ENCODE measurements at regions not wholly inside any gene's neighbourhood (a gene's known extent, or its start where the extent isn't known, plus 50 kb on each side); places are given as distances from the start of the nearest gene placed in this dataset.
"Not testable (repeated sequence)": the region's sequence is repeated elsewhere in the genome, so short reads cannot be mapped to it uniquely, and the experiment has no call there.

DNA sequence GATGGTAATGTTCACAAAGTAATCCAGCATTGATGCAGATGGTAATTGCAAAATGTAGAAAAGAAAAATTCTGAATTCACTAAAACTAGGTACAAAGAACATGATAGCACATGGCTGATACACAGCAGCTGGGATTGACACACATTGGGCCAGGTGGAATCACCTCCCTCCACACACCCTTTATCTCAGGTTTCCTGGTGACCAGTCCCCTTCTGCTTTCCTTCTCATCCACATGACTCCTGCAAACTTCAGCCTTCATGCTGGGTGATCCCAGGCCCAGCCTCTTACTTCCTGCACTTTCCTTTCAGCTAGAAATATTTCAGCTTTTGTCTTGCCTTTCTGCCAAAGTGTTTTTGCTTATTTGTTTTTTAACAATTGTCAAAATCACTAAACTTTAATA, 246.9 kb downstream of the LNPK start:
- DNase-seq = peak; percentile 32

DNA sequence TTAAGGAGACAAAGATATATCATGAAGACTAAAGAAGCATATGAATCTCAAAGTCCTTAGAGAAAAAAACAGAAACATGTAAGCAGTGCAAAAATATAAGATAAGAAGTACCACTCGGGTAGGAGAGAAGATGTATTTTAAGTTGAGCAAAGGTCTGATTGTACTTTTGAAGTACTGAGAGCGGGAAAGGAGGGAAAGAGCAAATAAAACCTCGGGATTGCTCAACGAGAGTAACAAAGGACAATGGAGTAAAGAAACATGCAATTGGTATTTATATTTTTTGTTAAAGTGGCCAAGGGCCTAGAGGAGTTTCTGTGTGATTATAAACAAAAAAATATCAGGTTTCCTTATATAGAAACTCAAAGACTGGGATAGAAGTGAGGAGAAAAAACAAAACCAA, 251.9 kb downstream of the LNPK start:
- no peak for DNase-seq

DNA sequence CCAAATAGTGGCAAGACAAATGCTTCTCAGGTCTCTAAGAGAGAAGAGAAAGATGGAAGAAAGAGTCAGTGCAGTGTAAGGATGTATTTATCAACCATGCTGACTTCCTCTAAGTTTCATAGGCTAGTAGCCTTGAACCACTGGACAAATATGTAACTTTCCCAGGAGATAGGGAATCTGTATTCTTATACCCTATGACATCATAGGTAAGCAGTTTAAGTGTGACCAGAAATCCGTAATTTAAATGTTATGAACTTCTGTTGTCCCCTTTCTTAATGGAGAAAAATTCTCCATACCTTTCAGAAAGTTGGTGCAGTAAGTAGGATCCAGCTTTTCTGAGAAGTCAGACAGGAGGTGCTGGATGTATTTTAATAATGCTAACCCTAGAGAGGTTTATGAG, 256.2 kb downstream of the LNPK start:
- DNase-seq = no peak

DNA sequence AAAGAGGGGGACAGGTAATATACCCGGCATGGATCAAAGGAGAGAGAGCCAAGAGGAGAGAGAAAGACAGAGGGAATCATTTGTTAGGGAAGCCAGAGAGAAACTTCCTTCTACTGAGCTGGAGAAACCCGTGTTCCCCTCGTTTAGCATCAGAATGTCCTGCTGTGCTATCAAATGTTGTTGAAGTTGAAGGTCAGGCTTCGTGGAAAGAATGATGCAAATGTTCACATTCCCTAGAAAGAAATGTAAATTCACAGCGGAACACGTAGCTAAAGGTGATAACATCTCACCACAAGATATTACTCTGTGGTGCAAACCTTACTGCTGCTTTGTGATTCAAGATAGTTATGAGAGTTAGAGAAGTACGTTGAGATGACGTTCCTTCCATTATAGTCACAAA, 258.1 kb downstream of the LNPK start:
- no peak for DNase-seq

DNA sequence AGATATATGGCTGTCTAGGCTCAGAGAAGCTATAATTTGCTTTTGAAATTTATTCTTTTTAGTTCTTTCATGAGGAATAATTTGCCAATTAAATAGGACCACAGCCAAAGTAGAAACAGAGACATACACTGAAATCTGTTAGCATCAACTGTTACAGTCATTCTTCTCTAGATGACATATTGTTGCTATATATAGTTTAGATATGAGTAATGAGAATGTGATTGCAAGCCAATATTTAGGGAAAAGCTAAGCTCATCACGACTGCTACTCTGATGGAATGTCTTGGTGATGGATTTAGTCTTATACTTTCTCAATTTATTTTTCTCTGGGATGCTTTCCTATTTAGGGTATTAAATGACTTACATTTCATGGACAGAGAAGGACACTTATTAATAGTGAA, 259.1 kb downstream of the LNPK start:
- no peak for DNase-seq

DNA sequence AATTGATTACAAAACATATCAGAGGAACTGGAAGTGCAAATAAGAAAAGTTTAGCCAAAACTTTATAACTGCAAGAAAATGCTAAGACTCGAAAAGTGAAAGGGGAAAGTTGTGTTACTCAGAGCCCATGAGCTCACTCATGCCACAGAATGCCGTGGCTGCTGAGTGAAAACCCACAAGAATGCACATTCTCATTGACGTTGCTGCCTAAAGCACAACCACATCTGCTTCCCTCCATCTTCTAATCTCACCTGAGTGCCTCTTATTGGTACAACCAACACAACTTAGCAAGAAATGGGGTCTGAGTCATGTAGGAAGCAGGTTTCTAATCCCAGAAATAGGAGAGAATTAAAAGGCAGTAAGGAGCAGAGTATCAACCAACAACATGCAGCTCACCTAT, 259.7 kb downstream of the LNPK start:
- no peak for DNase-seq

DNA sequence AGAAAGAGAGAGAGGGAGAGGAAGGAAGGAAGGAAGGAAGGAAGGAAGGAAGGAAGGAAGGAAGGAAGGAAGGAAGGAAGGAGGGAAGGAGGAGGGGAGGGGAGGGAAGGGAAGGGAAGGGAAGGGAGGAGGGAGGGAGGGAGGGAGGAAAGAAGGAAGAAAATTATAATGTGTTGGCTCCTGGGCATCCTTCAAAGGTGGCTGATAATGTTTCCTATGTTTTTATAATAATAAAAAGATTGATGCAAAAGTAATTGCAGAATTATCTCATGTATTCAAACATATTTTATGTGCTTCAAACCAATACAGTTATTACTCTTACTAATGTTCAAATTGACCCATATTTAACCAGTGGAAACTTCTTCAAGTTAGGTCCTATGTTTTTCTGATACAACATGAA, 260.9 kb downstream of the LNPK start:
- DNase-seq = no peak

DNA sequence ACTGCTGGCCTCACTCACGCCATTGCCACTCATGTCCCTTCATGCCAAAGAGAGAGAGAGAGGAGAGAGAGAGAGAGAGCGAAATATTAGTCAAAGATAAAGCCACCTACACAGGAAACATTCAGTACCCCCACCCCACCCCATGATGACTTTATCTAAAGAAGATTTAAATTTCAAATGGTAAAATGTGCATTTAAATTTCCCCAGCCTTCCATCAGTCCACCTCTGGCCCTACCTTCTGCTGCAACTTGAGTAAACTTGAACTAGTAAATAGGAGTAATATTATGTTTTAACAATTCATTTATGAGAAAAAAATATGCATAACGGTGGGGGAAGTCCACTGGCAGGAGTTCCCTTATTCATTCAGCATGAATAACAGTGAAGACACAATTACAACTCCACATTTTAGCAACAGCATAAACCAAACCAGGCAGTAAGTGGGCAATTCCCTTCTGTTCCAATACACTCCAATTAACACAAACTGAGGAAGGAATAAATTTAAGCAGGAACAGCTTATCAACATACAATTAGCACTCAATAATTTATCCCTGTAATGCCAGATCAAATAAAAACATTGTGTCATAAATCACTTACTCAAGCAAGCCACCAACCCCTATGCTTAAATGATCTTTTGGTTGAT, 264.2 kb downstream of the LNPK start:
- no peak for DNase-seq

DNA sequence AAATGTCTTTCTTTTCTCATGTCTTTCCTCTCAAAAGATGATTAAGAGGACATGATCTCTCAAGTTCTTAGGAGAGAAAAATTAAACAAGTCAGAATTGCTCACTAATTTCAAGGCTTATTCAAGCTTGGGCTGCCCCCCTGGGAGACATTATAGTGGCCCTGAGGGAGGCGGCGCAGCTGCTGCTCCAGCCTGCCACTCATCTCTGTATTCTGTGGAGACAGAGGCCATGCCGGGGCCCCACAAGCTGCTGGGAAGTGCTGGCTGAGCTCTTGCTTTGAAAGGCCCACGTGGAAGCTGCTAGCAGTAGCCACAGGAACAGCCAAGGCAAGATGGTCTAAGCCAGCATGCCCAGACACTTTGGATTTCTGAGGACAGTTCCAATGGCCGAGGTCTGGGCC, 267.4 kb downstream of the LNPK start:
- DNase-seq = peak; percentile 37

DNA sequence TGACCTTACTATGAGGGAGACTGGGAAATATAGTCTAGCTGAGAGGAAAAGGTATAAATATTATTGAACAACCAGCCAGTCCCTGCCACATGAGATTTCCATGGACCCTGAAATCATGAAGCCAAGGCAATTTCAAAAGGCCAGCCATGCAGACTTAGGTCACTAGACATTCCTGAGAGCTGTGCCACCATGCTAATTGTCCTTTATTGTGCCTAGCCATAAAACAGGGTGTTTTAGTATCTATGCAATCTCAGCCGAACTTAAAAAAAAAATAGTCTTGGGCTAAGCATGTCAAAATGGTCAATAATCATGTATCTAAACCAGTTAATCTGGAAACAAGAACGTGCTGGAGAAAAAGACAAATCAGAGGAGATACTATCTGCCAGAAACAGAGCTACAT, 269.5 kb downstream of the LNPK start:
- DNase-seq = no peak

DNA sequence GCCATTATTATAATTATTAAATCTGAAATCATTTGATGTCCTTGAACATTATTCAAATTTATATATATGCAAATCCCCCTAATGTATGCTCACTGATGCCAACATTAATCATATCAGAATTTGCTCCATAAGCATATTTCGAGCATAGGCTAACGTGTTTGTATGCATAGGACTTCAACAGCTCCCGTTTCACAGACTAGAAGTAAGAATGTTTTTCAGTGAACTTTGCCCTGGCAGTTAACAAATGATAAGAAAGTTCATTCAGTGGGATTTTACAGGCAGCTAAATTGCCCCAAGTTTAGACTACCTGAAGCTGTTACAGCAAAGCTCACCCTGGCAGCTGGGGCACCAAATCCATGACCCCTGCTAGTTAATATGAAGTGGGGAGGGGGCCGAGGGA, 272.0 kb downstream of the LNPK start:
- no peak for DNase-seq

DNA sequence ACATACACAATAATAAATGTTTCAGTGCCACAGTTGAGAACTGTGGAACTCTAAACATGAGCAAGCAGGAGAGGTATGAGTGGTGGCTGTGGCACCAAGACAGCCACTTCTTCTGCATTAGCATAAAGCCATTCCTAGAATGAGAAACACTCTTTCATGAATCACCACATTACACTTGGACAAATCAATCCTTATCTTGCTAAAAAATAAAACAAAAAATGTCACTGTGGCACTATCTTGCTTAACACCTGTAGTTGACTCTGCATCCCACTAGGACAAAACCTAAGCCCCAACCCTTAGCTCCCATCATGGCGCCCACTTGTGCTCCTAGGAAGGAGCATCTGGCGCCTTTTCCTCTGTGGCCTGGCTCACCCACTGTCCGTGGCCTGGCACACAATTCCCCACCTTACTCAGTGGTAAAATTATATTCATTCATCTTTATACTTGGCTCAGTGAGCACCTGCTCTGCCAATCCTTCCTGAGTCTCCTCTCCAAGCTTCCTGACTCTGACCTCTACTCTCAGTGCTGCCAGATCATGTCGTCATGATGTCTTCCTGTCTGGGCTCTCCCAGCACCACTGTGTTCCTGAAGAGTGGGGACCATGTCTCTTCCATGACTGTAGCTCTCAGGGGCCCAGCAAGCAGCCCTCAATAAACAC, 272.9 kb downstream of the LNPK start:
- no peak for DNase-seq

DNA sequence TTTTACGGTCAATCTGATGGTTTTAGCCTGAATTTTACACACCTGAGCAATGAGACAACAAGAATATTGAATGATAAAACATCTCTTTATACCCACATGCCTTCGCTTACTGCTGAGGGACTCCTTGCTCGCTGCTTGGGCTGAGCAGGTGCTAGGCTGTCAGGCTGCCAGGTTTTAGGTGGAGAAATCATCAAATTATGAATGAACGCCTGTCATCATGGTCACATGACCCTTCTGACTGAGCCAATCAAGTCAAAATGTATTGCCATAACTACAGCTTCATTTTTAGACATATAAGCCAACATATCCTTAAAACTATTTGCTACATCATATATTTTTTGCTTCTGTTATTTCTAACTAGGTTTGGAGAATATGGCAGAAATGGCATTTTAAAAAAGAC, 274.0 kb downstream of the LNPK start:
- no peak for DNase-seq

DNA sequence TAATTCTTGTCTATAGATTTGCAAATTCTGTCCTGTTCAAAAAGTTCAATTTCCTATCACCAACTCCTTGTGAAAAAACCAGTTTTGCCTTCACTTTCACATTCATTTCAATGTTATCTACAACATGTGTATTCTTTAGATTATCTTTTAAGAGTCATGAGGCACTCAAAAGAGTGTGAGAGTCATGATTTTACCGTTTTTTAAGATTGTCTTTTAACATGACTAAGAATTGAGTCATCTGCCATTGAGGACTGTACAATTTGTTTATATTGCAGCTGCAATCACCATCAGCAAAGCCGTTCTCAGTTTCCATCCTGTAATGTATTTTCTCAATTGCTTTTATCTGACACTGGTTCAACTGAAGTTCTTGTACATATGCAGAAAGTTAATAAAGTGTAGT, 275.8 kb downstream of the LNPK start:
- no peak for DNase-seq

DNA sequence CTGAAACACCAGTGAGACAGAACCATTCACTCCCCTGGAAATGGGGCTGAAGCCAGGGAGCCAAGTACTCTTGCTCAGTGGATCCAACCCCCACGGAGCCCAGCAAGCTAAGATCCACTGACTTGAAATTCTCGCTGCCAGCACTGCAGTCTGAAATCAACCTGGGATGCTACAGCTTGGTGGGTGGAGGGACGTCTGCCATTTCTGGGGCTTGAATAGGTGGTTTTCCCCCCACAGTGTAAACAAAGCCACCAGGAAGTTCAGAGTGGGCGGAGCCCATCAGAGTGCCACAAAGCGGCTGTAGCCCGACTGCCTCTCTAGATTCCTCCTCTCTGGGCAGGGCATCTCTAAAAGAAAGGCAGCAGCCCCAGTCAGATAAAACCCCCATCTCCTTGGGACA, 292.8 kb downstream of the LNPK start:
- DNase-seq = no peak

DNA sequence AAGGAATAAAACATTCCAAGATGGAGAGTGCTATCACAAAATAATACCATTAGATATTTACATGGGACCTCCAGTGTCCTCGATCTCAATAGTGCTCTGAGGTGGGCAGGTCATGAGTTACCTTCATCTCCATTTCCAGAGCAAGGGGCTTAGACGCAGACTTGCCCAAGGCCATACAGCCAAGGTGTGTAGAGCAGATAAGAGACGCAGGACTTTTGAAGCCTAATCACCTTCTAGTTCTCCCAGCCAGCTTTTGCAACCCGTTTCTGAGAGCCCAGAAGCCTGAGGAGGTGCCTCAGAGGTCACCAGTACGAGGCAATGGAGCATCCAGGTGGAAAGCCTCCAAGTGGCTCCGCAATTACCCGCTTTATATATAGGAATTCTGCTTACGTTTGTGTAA, 294.7 kb downstream of the LNPK start:
- DNase-seq = no peak

DNA sequence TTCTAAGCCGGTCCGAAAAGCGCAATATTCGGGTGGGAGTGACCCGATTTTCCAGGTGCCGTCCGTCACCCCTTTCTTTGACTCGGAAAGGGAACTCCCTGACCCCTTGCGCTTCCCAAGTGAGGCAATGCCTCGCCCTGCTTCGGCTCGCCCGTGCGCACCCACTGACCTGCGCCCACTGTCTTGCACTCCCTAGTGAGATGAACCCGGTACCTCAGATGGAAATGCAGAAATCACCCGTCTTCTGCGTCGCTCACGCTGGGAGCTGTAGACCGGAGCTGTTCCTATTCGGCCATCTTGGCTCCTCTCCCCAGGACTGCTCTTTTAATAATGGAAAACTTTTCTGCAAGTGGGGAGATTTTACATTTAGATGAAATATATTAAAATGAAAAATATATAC, 297.5 kb downstream of the LNPK start:
- DNase-seq = not testable (repeated sequence)

DNA sequence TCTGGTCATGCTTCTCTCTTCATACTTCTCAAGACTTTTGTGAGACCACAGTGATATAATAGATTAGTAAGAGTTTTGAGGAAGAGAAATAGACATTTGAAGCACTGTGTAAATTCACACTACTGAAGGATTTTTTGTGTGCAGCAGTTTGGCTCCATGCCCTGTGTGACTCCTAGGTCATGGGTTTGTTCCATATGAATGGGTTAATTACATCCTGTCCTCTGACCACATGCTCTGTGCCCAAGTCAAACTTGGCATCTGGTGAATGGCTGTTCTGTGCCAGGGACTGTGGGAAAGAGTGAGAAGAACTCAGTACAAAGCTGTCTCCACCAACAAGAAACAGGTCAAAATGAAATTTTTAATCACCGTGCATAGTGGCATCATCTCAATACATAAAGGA, 304.0 kb downstream of the LNPK start:
- peak; percentile 8 for DNase-seq

DNA sequence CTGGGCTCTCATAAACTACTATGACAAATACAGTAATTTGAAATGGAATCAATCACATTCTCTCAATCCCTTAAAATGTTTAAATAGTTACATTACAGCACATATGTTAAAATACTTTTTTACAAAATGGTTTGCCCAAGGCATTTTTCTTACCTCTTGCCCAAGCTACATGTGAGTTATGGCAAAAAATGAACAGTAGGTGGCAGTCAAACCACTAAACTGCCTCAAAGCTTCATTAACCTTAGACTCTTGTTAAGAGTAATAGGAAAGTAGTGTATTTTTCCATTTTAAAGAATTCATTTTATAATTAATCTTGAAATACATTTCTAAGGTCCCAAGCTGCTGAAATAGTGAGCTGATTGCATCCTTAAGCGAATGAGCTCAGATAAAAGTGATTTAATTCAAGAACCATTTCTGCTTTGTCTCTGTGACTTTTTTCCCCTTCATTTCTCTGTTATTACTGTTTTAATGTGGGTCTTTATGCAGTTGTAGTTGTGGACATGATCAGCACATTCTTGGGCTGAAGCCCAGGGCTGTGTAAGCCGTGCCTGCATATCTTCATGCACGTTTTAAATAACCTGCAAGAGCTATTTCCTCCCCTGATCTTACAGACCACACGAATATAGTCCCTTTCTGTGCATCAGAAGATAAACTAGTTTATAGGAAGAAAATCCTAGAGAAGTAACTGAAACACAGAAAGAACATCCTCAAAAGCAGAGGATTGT, 311.8 kb downstream of the LNPK start:
- DNase-seq = peak; percentile 10

DNA sequence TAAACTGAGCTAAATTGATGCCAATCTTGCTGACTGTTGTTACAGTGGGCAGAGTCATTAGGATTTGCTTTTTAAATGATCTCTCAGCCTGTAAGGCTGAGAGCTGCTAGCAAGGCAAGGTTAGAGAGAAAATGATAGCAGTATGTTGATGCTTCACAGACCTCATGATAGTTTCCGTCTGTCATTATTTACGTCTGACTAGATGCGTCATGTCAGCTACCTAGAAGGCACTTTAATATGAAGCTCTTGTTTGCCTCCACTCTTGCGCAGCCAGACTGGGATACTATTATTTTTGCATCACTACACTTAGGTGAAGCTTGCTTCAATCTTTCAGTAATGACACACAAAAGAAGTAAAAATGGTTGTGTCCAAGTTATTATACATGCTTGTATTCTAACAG, 313.8 kb downstream of the LNPK start:
- DNase-seq = no peak

DNA sequence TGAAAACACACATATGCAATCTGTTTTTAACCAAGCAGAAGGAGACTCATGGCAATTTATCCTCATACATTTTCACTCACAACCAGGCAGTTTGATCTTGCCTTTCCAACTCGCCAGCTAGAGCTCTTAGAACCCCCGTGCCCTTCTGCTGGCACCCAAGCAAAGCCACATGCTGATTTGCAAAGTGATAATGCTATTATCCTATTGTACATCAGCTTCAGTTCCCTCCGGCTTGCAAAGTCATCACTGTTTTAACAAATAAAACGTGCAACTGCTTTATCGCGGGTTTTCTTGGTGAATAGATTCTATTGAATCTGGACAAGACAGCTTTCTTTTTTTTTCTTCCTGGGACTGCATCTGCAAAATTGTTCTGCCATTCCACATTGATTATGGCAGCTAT, 314.6 kb downstream of the LNPK start:
- DNase-seq = no peak

DNA sequence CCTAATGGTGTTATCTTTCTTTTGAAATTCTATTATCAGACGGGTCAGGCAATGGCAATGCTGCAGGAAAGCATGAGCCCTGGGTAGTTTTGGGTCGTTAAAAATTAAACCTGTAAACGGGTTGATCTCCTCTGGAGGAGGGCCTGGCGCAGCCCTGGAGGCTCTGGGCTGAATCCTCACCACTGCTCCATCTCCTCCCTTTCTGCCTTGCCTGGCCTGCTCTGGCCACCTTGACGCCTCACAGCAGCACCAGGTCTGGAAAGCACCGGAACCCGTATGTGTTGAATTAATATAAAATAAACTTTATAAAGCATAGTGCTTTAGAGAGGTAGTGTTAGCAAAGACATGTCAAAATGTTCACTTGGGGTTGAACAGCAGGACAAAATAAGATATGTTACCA, 316.1 kb downstream of the LNPK start:
- DNase-seq = no peak

DNA sequence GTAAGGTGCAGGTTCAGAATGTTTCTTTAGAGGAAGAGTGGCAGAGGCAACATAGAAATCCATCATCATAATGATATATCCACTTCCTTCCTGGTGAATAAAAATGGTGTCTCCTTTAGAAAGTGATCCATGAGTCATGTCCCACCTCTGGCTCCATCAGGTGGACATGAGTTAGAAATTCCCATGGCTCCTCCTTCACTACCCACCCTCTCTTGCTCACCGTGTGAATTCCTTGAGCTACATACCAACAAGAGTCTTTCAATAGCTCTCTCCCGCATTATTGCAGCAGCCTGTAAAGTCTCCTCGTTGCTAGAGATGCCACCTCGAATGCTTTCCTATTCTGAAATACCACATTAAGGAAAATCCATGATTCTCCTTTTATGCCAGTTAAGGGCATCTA, 317.6 kb downstream of the LNPK start:
- no peak for DNase-seq

DNA sequence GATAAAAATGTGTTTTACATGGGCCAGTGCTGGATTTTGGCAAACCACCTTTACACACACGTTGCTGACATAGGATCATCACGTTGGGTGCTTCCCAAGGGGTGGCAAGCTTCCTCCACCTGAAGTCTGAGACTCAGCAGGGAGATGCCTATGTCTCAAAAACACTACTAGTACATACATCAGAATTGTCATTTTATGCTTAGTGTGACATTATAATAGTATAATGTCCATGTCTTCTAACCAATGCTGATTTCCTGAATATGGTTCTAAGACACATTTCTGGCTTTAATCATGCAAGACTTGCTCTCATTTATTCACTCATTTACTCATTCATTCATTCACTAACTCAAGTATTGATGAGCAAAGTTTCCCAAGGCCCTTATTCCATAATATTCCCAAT, 322.3 kb downstream of the LNPK start:
- no peak for DNase-seq

DNA sequence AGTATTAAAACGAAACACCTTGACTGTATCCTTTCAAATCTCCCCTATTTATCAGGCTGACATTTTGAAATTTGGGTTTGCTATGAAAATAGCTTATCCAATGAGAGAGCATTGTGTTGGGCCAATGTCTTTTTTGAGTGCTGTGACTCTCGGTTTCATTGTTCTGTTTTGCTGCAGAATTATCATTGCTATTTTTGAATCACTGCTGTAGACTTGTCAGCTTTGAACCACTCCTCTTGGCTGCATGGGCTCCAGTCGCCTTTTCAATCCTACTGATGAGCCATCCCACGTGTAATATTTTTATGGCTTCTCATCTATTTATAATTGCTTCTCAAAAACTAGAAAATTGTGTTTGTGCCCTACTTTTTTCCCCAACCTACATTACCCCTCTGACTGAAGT, 322.8 kb downstream of the LNPK start:
- DNase-seq = no peak
